Fibroblast of the aortic adventitia (primary cell): ENCODE measurements at regions not wholly inside any gene's neighbourhood (a gene's known extent, or its start where the extent isn't known, plus 50 kb on each side); places are given as distances from the start of the nearest gene placed in this dataset.

Experiments used
- DNase-seq: peaks from one replicate; pipeline ENCODE4 v3.0.0-alpha.2; 2010; ENCODE audit warnings: low read depth
- H3K4me3 ChIP-seq: 2 replicates; pipeline ENCODE4 v1.5.1; 2011; ENCODE audit warnings: low read depth, mild to moderate bottlenecking, control low read depth, low read length, moderate library complexity
- TF ChIP-seq, protein P1 (sequence below): IDR thresholded peaks from 2 replicates; pipeline ENCODE4 v1.5.1; 2011; ENCODE audit warnings: mild to moderate bottlenecking, low read length, control low read depth, inconsistent platforms; ENCODE audit not compliant: insufficient read depth

DNA sequence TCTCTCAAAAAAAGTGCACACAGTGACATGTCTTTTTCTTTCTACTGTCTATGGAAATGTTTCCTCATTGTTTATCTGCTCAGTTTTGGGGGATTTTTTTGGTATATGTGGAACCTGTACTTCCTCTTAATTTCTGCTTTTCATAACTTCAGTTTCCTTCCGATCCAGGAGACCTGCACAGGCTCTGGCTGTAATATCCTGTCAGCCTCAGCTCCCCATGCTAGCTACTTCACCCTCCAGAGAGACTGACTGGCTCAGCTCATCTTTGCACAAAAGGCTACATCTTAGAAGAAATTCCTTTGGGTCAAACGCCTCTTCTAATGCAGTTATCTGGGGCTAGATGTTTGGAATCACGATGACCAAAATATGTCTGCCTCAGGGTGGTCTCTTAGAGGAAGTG, 378.4 kb downstream of the RND3 start:
- DNase-seq: no peak
- TF ChIP-seq, protein P1, sequence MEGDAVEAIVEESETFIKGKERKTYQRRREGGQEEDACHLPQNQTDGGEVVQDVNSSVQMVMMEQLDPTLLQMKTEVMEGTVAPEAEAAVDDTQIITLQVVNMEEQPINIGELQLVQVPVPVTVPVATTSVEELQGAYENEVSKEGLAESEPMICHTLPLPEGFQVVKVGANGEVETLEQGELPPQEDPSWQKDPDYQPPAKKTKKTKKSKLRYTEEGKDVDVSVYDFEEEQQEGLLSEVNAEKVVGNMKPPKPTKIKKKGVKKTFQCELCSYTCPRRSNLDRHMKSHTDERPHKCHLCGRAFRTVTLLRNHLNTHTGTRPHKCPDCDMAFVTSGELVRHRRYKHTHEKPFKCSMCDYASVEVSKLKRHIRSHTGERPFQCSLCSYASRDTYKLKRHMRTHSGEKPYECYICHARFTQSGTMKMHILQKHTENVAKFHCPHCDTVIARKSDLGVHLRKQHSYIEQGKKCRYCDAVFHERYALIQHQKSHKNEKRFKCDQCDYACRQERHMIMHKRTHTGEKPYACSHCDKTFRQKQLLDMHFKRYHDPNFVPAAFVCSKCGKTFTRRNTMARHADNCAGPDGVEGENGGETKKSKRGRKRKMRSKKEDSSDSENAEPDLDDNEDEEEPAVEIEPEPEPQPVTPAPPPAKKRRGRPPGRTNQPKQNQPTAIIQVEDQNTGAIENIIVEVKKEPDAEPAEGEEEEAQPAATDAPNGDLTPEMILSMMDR: no peak
- no peak overlapping the region for H3K4me3 ChIP-seq

DNA sequence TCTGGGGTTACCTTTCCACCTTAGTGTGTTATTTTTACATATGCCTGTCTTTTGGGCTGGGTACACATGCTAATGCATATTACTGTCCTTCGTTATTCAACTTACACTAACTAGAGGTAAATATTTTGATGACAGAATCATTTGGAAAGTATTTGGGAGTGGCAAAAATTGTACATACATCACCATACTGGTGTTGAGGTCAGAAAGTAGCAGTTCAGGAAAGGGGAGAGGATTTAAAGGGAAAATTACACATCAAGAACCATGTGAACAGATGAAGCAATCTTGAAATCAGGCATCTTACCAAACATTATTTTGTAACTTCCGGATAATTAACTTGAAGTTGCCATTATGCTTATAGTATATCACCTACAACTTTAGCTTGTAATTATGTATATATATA, 379.7 kb downstream of the RND3 start:
- no peak for DNase-seq
- no peak overlapping the region for H3K4me3 ChIP-seq
- TF ChIP-seq, protein P1: no peak

DNA sequence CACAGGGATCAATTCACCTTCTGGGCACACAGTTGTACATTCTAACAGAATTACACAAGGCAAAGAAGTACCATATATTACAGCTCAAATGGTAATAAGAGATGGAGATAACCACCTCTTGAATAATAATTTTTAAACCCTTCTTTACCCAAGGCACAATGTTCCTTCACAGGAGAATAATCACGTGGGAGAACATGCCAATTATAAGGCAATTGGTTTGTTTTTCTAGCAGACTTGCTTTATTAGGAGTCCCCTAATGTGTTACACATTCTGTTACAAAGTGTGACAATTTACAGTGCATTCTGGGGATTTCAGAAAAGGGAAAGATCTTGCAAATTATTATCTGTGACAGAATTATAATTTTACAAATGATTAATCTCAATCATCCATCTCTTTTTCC, 380.3 kb downstream of the RND3 start:
- TF ChIP-seq, protein P1: no peak

DNA sequence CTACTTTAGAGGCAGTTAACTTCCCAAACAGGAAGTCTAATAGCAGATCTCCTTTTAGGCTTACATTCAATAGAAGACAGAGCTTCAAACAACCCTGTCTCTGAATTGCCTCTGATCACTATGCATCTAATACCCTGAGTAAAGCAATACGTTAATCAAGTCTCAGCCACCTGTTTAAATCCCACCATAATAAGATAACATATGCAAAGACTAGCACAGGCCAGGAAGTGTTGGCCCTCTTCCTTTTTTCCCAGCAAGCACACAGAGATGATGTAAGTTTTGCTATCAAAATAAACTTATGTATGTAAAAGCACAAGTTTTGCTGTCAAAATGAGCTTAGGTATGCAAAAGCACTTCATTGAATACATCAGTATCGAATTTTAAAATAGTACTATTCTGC, 385.5 kb downstream of the RND3 start:
- TF ChIP-seq, protein P1: no peak
- no peak for DNase-seq
- H3K4me3 ChIP-seq: no peak overlapping the region

More for the DNA sequence above, 380.3 kb downstream of the RND3 start:
- no peak for DNase-seq
- H3K4me3 ChIP-seq: no peak overlapping the region

DNA sequence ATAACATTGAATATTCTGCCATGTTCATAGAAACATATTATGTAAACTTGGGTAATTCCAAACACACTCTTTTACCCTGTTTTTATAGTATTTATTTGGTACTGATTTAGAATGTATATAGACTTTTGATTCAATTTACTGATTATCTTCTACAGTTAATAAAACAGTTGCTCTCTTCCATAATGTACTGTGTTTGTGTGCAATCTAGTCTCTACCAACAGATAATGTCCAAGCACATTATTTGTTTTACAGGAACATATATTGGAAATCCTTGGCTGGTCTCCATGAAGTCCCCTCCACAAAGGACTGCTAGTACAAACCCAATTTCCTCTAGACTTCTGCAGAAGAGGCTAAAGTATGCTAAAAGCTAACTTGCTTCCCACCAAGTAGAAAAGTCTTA, 386.6 kb downstream of the RND3 start:
- DNase-seq: no peak
- no peak overlapping the region for H3K4me3 ChIP-seq
- TF ChIP-seq, protein P1: no peak

DNA sequence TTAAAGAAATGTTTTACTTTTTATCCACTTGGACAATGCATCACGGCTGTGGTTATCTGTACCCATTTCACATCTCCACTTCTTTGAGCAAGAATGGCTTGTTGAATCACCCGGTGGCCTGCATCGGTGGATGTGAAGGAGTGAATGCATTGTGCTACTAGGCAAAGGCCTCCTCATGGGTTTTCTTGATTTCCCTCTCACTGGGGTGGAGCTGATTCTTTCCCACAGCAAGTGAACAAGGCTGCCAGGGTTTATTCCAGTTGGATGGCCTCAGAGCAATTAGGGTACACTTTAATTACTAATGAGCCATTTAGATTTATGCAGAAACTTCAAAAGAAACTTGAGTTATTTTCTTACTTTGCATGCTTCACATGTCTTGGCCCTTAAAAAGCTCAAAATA, 387.1 kb downstream of the RND3 start:
- H3K4me3 ChIP-seq: no peak overlapping the region
- TF ChIP-seq, protein P1: no peak
- no peak for DNase-seq

DNA sequence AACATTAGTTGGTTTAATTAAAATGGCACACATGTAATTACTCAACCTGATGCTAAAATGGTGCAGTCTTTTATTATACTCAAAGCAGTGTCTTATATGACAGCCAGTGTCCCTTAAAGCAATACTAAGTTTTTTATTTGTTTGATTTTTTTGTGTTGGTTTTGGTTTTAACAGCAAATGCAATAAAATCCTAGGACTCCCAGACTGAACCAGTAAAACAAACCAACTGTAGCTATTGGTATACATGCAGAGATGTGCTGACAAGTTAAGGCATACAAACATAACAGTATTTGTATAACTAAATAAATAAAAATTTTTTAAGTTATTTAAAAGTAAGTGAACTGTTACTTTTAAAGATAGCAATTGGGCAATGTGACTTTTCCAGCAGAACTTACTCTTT, 387.7 kb downstream of the RND3 start:
- TF ChIP-seq, protein P1: no peak
- DNase-seq: no peak
- no peak overlapping the region for H3K4me3 ChIP-seq
